ENCODE measurements at regions not wholly inside any gene's neighbourhood (a gene's known extent, or its start where the extent isn't known, plus 50 kb on each side); places are given as distances from the start of the nearest gene placed in this dataset.

DNA sequence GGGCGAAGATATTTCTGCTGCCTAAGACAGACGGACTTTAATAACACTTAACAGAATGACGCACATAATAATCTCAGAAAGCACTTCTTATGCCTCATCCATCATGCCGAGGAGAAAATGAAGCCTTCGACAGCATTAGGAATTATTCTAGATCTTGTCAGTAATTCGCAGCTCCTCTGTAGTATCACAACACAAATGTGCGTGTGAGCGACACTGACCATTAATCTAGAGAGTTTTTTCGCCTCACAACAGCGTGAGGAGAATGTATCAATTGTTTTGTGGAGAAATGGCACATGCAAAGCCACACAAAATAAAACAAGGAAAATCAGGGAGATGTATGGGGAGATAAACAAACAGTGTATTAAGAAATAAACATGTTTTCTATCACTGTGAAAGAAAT lies 410.2 kb upstream of the PSMD7 start:
- Histone ChIP-seq H3K27me3 (ENCODE audit: insufficient read depth, low read depth, severe bottlenecking) (peaks cover 26% of the 10 kb centered on the region), H3K4me3 (ENCODE audit: low read depth, low read length) (no peak overlapping the region), H3K36me3 (no peaks in the 10 kb centered on the region), H3K9me3 (ENCODE audit: severe bottlenecking) (no peaks in the 10 kb centered on the region), H3K27ac (no peak overlapping the region)
- TF ChIP-seq, protein P1, sequence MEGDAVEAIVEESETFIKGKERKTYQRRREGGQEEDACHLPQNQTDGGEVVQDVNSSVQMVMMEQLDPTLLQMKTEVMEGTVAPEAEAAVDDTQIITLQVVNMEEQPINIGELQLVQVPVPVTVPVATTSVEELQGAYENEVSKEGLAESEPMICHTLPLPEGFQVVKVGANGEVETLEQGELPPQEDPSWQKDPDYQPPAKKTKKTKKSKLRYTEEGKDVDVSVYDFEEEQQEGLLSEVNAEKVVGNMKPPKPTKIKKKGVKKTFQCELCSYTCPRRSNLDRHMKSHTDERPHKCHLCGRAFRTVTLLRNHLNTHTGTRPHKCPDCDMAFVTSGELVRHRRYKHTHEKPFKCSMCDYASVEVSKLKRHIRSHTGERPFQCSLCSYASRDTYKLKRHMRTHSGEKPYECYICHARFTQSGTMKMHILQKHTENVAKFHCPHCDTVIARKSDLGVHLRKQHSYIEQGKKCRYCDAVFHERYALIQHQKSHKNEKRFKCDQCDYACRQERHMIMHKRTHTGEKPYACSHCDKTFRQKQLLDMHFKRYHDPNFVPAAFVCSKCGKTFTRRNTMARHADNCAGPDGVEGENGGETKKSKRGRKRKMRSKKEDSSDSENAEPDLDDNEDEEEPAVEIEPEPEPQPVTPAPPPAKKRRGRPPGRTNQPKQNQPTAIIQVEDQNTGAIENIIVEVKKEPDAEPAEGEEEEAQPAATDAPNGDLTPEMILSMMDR (IDR thresholded peaks at IDR 0.05; ENCODE audit: low read depth, low read length) = no peak
- no peak for DNase-seq

DNA sequence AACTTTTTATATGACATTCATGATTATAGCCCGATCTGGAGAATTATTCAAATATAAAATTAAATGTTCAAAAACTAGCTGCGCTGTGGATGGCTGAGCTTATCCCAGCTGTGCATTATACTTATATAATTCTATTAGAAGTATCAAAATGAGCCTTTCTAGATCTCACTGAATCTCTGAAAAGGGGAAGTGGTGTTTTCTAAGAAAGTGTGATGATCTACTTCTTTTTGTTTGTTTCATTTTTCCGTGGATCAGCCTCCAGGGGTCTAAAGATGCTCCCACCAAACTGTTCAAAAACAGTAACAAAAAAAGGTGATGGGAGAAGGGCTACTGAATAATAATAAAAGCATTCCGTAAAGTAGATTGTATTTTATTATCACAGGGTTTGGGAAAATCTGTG lies 411.3 kb upstream of the PSMD7 start:
- DNase-seq = no peak
- Histone ChIP-seq H3K9me3 (ENCODE audit: severe bottlenecking) (no peaks in the 10 kb centered on the region), H3K36me3 (no peaks in the 10 kb centered on the region), H3K4me3 (ENCODE audit: low read depth, low read length) (no peak overlapping the region), H3K27me3 (ENCODE audit: insufficient read depth, low read depth, severe bottlenecking) (peaks cover 29% of the 10 kb centered on the region), H3K27ac (no peak overlapping the region)
- TF ChIP-seq, protein P1 (IDR thresholded peaks at IDR 0.05; ENCODE audit: low read depth, low read length) = no peak

DNA sequence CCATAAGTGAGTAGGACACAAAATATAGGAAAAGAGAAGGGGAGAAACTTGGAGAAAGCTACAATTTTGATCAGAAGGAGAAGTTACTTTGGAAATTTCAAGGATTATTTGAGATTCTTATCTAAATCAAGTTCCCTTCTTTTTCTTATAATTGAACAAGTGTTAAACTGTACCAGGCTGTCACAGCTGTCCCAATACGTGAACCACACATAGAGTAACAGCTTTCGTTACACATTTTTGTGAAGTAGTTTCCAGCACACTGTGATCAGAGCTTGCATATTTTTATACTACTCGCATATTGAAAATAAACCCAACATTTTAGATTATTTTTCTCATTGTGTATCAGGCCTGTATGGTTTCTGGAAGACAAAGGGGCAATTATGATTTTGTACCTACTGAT lies 412.8 kb upstream of the PSMD7 start:
- no peak for DNase-seq
- Histone ChIP-seq H3K9me3 (ENCODE audit: severe bottlenecking) (no peaks in the 10 kb centered on the region), H3K4me3 (ENCODE audit: low read depth, low read length) (no peak overlapping the region), H3K27me3 (ENCODE audit: insufficient read depth, low read depth, severe bottlenecking) (peaks cover 26% of the 10 kb centered on the region), H3K27ac (no peak overlapping the region), H3K36me3 (no peaks in the 10 kb centered on the region)
- TF ChIP-seq, protein P1 (IDR thresholded peaks at IDR 0.05; ENCODE audit: low read depth, low read length) = no peak

DNA sequence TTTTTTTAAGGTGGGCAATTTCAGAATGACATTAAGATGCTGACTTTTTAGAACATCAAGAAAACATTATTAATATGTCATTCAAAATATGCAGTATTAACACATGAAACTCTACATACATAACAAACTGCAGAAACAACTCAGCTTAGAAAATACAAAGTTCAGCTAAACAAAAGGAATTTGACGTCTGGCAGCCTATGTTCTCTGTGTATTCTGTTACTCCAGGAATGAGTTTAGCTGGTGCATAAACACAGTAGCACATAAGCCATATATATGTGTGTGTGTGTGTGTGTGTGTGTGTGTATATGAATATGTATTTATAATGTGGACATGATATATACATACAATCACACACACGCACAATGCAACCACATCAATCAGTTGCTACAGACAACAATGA lies 413.5 kb upstream of the PSMD7 start:
- no peak overlapping the region for H3K27ac ChIP-seq
- peaks cover 28% of the 10 kb centered on the region for H3K27me3 ChIP-seq (ENCODE audit: insufficient read depth, low read depth, severe bottlenecking)
- TF ChIP-seq, protein P1 (IDR thresholded peaks at IDR 0.05; ENCODE audit: low read depth, low read length) = no peak
- DNase-seq = no peak
- H3K36me3 ChIP-seq = no peaks in the 10 kb centered on the region
- H3K4me3 ChIP-seq (ENCODE audit: low read depth, low read length) = no peak overlapping the region
- H3K9me3 ChIP-seq (ENCODE audit: severe bottlenecking) = no peaks in the 10 kb centered on the region

DNA sequence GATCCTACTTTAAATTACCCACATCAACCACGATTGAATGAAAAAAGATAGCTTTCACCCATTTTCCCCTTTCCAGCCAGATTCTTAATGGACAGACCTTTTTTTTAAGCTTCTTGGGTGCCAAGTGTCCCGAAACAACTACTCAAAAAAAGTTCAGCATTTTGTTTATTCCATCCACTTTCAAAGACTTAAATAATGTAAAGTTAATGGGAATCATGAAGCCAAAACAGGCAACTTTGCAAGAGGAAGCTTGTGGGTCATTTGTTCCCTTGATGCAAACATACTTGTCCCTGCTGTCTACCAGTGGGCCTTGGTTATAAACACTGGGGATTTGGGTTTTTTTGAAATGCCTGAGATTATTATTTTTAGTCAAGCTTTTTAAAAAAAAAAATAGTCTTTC lies 414.0 kb upstream of the PSMD7 start:
- H3K27me3 ChIP-seq (ENCODE audit: insufficient read depth, low read depth, severe bottlenecking) = peaks cover 26% of the 10 kb centered on the region
- TF ChIP-seq, protein P1 (IDR thresholded peaks at IDR 0.05; ENCODE audit: low read depth, low read length) = no peak
- no peak overlapping the region for H3K27ac ChIP-seq
- DNase-seq = no peak
- H3K9me3 ChIP-seq (ENCODE audit: severe bottlenecking) = no peaks in the 10 kb centered on the region
- H3K4me3 ChIP-seq (ENCODE audit: low read depth, low read length) = no peak overlapping the region
- H3K36me3 ChIP-seq = no peaks in the 10 kb centered on the region

DNA sequence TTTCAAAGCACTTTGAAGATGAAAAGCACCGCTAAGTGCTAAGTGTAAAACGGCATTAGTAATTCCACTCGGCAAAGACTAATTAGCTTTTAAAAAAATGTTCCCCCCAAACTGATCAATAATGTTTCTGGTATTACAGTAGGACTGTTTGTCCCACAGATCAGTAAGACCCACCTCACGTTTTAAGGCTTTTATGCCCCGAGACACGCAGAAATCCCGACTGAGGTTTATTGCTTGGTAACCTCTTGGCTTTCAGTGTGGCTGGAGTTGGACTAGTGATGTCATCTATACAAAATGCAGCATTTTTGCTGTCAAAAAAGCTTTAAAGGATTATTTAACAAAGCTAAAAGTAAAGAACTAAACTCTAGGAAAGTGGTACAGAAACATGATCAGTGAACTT lies 414.6 kb upstream of the PSMD7 start:
- no peak overlapping the region for H3K27ac ChIP-seq
- TF ChIP-seq, protein P1 (IDR thresholded peaks at IDR 0.05; ENCODE audit: low read depth, low read length) = no peak
- DNase-seq = no peak
- H3K36me3 ChIP-seq = no peaks in the 10 kb centered on the region
- H3K9me3 ChIP-seq (ENCODE audit: severe bottlenecking) = no peaks in the 10 kb centered on the region
- H3K4me3 ChIP-seq (ENCODE audit: low read depth, low read length) = no peak overlapping the region
- peaks cover 21% of the 10 kb centered on the region for H3K27me3 ChIP-seq (ENCODE audit: insufficient read depth, low read depth, severe bottlenecking)
